ENCODE measurements at regions not wholly inside any gene's neighbourhood (a gene's known extent, or its start where the extent isn't known, plus 50 kb on each side); places are given as distances from the start of the nearest gene placed in this dataset.
"Not testable (repeated sequence)": the region's sequence is repeated elsewhere in the genome, so short reads cannot be mapped to it uniquely, and the experiment has no call there.

DNA sequence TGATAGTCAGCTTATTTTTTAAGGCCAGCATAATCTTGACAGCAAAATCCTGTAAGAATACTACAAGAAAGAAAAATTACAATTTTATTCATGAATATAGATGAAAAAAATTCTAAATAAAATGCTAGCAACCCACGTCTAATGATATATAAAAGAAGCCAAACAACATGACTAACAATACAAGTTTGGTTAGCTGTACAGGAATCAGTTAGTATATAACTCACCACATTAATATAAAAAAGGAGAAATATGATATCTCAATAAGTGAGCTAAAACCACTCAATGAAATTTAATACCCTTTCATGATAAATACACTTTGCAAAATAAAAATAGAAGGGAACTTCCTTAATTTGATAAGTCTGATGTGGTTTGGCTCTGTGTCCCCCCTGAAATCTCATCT lies 139.7 kb upstream of the MAN2A1 start:
- no peak overlapping the region for H3K4me3 ChIP-seq (ENCODE audit: control insufficient read depth, low read depth, low read length)
- TF ChIP-seq CTCF (IDR thresholded peaks at IDR 0.05; ENCODE audit: control insufficient read depth, insufficient read depth, low read depth, low read length, missing control alignments): no peak
- no peak for DNase-seq (ENCODE audit: low read depth)

- TF ChIP-seq CTCF (IDR thresholded peaks at IDR 0.05; ENCODE audit: control insufficient read depth, insufficient read depth, low read depth, low read length, missing control alignments): no peak
- H3K4me3 ChIP-seq (ENCODE audit: control insufficient read depth, low read depth, low read length): no peak overlapping the region
- DNase-seq (ENCODE audit: low read depth): no peak
Measured at GRCh38 chr5:109546461-109546860, 136.7 kb upstream of the PJA2 start.

GRCh38 chr5:109544873-109545272 lies 135.1 kb upstream of the PJA2 start:
- DNase-seq (ENCODE audit: low read depth); H3K4me3 ChIP-seq (ENCODE audit: control insufficient read depth, low read depth, low read length): not testable (repeated sequence)

DNA sequence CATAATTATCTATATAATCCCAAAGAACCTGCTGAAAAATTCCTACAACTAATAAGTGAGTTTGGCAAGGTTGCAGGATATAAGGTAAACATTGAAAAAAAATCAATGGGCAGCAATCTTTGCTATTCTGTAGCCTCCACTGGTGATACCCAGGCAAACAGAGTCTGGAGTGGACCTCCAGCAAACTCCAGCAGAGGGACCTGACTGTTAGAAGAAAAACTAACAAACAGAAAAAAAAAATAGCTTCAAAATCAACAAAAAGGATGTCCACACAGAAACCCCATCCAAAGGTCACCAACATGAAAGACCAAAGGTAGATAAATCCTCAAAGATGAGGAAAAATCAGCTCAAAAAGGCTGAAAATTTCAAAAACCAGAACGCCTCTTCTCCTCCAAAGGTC lies 128.9 kb upstream of the PJA2 start:
- H3K4me3 ChIP-seq (ENCODE audit: control insufficient read depth, low read depth, low read length); DNase-seq (ENCODE audit: low read depth): not testable (repeated sequence)

GRCh38 chr5:109535090-109535489 lies 125.3 kb upstream of the PJA2 start:
- not testable (repeated sequence) for DNase-seq (ENCODE audit: low read depth); H3K4me3 ChIP-seq (ENCODE audit: control insufficient read depth, low read depth, low read length)

DNA sequence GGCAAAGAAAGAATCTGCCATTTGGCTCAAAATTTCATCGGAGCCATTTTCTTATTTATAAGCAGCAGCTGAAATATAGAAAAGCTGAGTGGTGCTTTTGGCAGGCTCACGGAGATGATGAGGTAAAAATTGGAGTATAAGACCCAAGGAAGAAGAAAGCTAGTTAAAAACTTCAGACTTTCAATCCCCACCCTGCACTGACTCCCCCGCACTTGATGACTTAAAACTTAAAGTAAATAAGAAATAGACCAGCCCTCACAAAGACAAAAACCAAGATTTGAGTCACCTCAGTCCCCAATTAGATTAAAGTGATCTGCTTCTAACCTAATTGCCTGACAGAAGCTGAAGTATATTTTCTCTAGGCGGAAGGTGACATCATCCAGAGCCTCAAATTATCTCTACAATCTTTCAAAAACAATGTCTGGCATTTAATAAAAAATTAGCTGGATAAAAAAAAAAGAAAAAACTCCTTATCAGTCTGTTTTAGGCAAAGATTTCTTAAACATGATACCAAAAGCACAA lies 124.0 kb upstream of the PJA2 start:
- no peak for DNase-seq (ENCODE audit: low read depth)
- no peak overlapping the region for H3K4me3 ChIP-seq (ENCODE audit: control insufficient read depth, low read depth, low read length)

DNA sequence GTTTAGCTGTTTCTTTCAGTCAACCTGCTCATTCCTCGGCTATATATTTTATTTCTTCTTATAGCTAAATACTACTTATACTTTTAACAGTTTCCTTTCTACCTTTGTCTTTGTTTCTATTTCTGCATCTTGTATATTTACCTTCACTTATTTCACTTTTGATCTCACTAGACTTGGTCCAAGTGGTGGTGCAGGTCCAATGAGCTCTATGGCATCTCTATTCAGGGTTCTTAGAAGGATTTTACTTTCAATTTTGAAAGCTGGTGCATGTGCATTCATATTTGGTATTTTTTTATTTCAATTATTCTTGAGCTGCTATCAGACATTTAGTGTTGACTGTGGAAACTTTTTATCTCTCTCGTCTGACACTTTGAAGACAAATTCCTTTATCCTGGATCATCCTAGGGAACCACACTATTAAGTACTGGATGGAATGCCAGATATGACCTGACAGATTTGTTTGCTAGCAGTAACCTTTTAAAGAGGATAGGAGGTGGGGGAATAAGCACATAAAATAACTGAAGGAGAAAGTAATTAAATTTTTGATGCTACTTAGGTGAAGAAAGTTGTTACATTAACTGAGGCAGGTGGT lies 123.1 kb upstream of the PJA2 start:
- no peak overlapping the region for H3K4me3 ChIP-seq (ENCODE audit: control insufficient read depth, low read depth, low read length)
- DNase-seq (ENCODE audit: low read depth): no peak
- no peak for TF ChIP-seq CTCF (IDR thresholded peaks at IDR 0.05; ENCODE audit: control insufficient read depth, insufficient read depth, low read depth, low read length, missing control alignments)

More for the DNA sequence above, 124.0 kb upstream of the PJA2 start:
- no peak for TF ChIP-seq CTCF (IDR thresholded peaks at IDR 0.05; ENCODE audit: control insufficient read depth, insufficient read depth, low read depth, low read length, missing control alignments)

DNA sequence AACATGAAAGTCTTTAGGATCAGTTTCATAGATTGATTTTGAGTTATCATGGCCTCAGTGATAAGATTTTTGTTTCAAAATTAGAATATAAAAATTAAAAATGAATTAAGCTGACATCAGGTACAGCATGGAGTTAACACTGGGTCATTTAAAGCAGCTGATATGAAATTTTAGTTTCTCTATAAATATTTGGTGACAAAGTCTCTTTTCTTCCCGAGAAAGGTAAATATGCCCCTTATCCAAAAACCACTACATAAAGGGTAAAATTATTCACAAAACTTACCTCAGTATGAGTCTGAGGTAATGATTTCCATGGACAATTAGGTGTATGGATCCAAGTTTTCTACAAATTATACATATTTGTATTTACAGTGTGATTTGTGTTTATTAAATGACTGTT lies 121.5 kb upstream of the PJA2 start:
- TF ChIP-seq CTCF (IDR thresholded peaks at IDR 0.05; ENCODE audit: control insufficient read depth, insufficient read depth, low read depth, low read length, missing control alignments): no peak
- H3K4me3 ChIP-seq (ENCODE audit: control insufficient read depth, low read depth, low read length): no peak overlapping the region
- no peak for DNase-seq (ENCODE audit: low read depth)

All from AG09309 (cell line).